HG02678 (cell line): ENCODE measurements at regions not wholly inside any gene's neighbourhood (a gene's known extent, or its start where the extent isn't known, plus 50 kb on each side); places are given as distances from the start of the nearest gene placed in this dataset.

Experiments used
- ATAC-seq: cut with Tn5 transposase; IDR thresholded peaks from one replicate; pipeline ENCODE4 v1.9.1; 2021; ENCODE audit warnings: mild to moderate bottlenecking, moderate library complexity; ENCODE audit not compliant: unreplicated experiment

- ATAC-seq = no peak
These were observed 315.8 kb upstream of the KLF12 start for GRCh38 chr13:74449811-74450524.

- no peak for ATAC-seq
These were observed 310.8 kb upstream of the KLF12 start for GRCh38 chr13:74444864-74445479.

GRCh38 chr13:74444161-74444571 is 310.0 kb upstream of the KLF12 start:
- no peak for ATAC-seq

GRCh38 chr13:74443631-74444030 is 309.4 kb upstream of the KLF12 start:
- ATAC-seq = no peak

- ATAC-seq = no peak
These were observed 308.5 kb upstream of the KLF12 start for GRCh38 chr13:74442751-74443150.

GRCh38 chr13:74438901-74439300 is 304.7 kb upstream of the KLF12 start:
- no peak for ATAC-seq

- no peak for ATAC-seq
These were observed 300.6 kb upstream of the KLF12 start for GRCh38 chr13:74434782-74435181.

- no peak for ATAC-seq
These were observed 290.3 kb upstream of the KLF12 start for GRCh38 chr13:74424455-74424854.

GRCh38 chr13:74423434-74423833 is 289.2 kb upstream of the KLF12 start:
- ATAC-seq = no peak

GRCh38 chr13:74414458-74414857 is 280.3 kb upstream of the KLF12 start:
- ATAC-seq = no peak

GRCh38 chr13:74413482-74413881 is 279.3 kb upstream of the KLF12 start:
- ATAC-seq = no peak

GRCh38 chr13:74409551-74409950 is 275.3 kb upstream of the KLF12 start:
- no peak for ATAC-seq

- no peak for ATAC-seq
These were observed 272.2 kb upstream of the KLF12 start for GRCh38 chr13:74406420-74406819.

- ATAC-seq = no peak
These were observed 264.4 kb upstream of the KLF12 start for GRCh38 chr13:74398599-74398998.

GRCh38 chr13:74389056-74389455 is 254.9 kb upstream of the KLF12 start:
- ATAC-seq = no peak

- no peak for ATAC-seq
These were observed 254.4 kb upstream of the KLF12 start for GRCh38 chr13:74388626-74389025.

- ATAC-seq = no peak
These were observed 238.3 kb upstream of the KLF12 start for GRCh38 chr13:74372511-74372910.

GRCh38 chr13:74367193-74367592 is 233.0 kb upstream of the KLF12 start:
- ATAC-seq = no peak

GRCh38 chr13:74361274-74361673 is 227.1 kb upstream of the KLF12 start:
- no peak for ATAC-seq

GRCh38 chr13:74346960-74347359 is 212.8 kb upstream of the KLF12 start:
- no peak for ATAC-seq

- ATAC-seq = no peak
These were observed 204.1 kb upstream of the KLF12 start for GRCh38 chr13:74338341-74338740.

- no peak for ATAC-seq
These were observed 202.3 kb upstream of the KLF12 start for GRCh38 chr13:74336546-74336945.

- no peak for ATAC-seq
These were observed 201.2 kb upstream of the KLF12 start for GRCh38 chr13:74335370-74335769.
